DMS114 treated with DMSO at 0.1 percent for 48 hours (cell line): ENCODE measurements at regions not wholly inside any gene's neighbourhood (a gene's known extent, or its start where the extent isn't known, plus 50 kb on each side); places are given as distances from the start of the nearest gene placed in this dataset.
"Not testable (repeated sequence)": the region's sequence is repeated elsewhere in the genome, so short reads cannot be mapped to it uniquely, and the experiment has no call there.

Experiments
- DNase-seq: peaks from one replicate; lab custom pipeline; 2025; ENCODE audit not compliant: unreplicated experiment; lab: John Stamatoyannopoulos, UW

DNA sequence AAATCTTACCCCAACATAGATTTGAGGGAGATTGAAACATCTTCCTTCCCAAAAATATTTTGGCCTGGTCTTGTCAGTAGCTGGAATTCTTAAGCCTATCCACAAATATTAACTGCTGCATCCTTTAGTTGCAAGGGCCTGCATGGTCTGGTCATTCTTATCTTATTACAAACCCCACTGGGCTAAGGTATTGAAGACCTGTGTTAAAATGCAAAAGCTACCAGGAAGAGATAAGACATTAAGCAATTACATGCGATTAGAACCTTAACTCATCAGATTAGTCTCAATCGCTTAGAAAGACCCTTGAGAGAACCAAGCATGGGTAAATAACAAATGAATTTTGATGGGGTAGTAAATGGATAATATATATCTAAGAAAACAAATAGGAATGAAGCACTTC lies 426.6 kb downstream of the FRK start:
- DNase-seq = no peak

DNA sequence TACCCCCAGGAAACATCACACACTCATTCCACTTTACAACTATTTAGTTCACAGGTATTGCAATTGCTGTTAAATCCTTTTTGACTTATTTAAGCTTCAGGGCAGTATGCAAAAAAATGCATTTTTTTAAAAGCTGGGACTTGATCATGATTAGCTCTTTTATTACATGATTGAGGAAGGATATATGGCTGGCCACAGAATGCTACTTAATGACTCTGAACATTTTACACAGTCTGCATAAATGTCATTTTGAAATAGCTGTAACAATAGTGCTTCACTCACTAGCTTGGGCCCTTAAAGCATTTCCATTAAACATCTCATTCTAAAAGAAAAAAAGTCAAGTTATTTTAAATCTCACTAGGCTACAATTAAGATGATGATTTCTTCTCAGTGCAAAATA lies 429.7 kb downstream of the FRK start:
- no peak for DNase-seq

DNA sequence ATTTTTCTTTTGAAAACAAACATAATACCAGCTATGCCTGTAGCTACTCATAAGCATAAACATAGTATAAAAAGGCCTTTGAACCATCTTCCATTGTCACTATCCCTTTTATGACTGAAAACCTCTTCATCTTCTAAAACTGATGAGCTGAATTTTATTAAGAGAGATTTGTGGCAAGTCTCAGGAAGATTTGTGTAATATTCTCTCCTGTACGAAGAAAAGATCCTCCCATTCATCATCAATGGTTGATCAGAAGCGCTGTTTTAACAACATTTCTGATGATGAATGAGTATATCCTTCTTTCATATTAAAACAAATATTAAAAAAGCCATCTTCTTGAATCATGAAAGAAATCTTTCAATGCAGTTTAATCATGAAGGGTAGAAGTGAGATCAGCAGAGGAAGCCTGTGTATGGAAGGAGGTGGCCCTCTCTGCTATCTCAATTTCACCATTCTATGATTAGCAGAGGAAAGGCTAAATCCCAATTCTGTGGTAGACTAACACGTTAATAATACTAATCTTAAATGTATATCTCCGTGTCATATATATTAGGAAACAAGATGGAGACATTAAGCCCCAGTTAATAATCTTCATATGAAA lies 430.2 kb downstream of the FRK start:
- DNase-seq = no peak

DNA sequence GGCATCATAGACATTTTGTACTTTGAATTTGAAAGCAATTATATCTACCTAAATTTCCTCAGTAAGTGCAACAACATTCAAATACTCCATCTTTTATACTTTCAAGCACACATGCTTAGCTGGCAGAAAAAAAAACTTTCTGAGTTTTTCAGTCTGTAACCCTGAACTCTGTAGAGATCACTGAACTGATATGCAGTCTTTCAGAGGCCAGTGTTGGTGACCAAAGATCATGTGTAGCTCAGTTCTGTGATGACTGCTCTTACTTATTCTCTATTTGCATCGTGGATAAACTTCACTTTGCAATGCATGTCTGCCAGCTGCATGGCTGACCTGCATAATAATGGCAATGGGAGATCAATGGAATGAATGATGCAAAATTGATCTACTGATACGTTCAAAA lies 431.3 kb downstream of the FRK start:
- no peak for DNase-seq

DNA sequence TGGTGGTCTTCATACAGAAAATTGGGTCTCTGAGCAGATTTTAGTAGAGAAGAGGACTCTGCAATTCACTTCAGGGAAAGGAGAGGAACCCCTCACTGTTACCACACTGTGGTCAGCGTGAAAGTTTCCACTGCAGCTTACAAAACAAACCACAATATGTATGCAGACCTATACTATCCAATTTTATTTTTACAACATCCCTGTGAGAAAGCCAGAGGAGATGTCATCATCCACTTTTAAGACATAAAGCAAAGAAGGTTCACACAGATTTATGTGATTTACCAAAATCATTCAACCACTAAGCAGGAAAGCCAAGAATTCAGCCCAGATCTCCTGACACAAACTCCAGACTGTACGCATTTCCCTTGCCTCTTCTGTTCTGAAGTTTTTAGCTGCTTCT lies 442.4 kb downstream of the FRK start:
- DNase-seq = no peak

DNA sequence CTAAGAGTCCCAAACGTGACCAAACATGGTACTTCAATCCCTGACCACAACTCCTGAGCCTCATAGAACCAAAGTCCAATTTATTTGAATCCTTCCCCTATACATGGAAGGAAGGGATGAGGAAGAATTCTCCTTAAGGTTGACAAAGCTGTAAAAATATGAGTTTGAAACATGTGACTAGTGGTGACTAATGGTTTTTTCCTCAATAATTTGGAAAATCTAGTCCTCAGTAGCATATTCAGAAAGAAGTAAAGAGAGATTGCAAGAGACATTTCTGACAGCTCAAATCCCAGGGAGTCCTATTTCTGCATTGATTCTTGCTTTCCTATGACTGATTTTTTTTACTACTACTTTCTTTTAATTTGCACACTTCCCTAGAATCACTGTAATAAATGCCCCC lies 443.7 kb downstream of the FRK start:
- no peak for DNase-seq

DNA sequence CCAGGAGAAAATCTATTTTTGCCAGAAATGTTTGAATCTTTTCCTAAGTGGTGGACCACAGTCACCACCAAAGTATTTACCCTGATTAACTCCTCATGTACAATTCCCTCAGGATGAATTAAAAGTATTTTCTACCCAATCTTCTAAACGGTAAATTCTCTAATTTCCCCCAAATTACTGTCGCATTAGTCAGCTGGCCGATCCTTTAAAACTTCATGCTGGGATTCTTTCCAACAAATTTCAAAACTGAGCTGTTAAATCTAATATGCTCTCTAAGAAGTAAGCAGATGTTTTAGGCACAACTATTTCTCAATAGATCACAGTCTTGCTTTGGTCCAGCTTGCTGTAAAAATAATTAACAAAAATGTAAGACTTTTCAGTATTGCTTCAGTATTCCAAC lies 447.2 kb downstream of the FRK start:
- DNase-seq = no peak

DNA sequence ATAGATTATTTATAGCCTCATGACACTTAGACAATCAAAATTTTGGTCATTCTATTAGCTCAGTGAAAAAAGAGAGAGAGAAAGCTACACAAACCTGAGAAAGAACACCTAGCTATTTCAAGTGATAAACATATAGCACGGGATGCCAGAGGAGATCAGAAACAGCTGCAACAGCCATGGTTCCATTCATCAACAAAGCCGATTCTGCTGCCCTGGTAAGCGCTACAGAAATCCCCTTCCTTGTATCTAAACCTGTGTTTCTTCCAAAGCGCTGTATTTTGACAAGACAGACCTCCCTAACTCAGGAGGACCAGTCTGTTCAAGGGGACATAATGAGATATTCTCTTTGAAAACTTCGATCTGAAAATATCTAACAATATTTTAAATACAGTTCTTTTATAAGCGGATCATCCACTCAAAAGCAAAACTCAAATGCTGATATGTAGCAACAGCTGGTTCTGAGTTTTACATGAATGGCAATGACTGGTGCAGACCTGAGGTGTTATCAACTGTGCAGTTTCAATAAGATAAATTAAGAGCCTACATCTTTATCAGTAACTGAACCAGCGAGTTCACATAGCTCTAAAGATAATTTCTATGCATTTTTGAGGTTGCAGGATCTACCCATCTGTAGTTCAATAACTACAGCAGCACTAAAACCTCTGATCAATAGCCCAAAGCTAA lies 447.8 kb downstream of the FRK start:
- no peak for DNase-seq

DNA sequence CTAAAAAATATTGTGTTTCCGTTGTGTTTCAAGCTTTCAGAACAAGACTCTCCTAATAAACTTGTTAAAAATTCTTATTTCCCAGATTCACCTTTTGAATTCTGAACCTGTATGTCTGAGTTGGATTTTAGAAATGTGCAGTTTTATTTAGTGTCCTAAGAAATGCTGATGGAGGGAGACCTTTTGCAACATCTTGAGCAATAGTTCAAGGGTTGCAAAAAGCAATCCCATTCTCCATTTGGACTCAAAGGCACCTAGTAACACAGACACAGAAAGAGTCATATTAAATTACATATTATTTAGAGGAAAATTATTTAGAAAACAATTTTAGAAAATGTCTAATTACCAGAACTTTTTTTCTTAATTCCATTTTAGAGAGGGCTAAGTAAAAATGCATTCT lies 448.5 kb downstream of the FRK start:
- no peak for DNase-seq

DNA sequence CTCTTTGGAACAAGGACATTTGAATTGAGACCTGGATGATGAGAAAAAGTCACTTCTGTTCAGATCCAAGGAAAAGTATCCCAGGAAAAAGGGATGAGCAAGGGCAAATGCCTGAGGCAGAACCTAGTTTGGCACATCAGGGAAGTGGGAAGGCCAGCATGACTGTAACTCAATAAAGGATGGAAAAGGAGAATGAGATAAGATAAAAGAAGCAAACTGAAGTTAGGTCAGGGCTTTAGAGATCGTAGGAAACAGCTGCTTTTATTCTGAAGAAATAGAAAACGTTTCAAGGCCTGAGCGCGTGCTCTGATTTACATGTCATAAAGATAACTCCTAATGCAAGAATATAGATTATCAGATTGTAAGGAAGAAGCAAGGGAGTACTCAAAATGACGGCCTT lies 450.0 kb downstream of the FRK start:
- no peak for DNase-seq

DNA sequence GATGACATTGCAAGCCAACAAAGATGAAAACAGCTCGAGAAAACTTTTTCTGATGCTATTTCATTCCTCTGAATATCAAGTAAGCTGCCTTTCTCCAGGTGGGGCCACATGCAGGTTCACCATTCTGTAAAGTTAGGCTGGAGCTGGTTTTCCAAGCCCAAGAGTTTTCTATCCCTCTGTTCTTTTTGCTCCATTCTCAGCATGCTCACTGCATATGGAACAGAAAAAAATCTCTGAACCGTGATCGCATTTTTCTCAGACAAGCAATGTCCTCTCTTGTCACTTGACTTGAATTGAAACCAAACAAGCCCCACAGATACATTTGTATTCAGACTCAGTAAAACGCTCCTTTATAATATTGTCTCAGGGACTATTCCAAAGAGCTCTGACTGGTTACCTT lies 451.6 kb downstream of the FRK start:
- DNase-seq = no peak

DNA sequence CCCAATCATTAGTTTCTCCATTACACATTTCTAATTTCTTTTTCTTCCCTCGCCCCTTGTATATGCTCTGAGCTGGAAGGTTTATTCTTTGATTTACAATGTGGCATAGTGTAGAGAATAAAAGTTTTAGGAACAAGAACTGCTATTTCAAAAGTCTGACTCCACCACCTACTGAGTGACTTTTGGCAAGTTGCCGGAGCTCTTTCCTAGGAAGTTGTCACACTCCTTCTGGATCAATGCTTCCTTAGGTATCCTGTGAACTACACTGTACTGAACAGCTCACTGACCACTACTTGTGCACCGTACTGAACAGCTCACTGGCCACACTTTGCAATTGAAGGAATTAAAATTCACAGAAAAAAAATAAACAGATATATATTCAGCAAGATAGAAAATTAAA lies 458.2 kb downstream of the FRK start:
- no peak for DNase-seq

DNA sequence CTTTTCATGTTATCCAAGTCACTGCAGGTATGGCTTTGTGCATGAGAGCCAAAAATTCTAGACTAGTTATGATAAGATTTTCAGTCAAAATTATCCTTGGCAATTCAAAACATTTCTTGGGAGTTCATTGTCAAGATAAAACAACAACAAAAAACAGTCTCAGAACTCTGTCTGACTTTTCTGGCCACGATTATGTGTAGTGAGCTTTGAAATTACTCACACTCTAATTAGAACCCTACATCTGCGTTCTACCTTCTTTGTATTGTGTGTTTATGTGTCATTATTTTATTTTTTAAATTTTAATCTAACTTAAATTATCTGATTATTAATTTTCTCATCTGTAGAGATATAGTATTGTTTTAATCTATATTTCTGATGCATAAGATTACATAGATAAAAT lies 459.2 kb downstream of the FRK start:
- DNase-seq = no peak

DNA sequence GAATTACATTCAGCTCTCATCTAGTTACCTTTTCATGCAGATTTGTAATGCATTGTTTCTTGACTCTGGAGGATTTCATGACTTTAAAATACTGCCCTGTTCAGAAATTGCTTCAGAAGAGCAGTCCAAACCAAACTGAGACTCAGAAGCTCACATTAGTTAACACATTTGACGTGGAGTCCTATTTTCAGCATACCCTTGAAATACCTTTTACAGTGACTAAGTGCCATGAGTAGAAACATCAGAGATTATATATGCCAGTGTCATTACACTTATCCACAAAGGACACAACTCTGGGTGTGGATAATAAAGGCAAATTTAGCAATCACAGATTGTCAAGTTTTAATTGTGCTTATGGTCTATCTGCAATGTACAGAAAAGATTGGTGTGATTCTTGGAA lies 459.6 kb downstream of the FRK start:
- no peak for DNase-seq

DNA sequence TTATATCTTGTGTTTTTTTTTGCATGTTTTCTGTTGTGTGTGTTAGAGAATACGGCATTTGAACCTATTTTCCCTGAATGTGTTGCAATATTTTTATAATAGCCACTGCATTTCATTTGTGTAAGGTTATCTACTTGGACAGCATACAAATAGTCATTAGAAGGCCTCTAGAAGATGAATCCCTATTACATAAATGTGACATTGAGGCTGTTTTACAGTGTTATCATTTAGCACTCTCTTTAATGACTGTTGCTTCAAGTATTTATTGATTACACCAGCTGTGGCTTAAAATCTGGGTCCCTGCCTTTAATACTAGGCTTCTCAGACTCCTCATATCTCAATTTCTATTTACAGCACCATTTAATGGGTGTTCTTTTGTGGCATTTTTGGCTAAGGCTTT lies 465.8 kb downstream of the FRK start:
- DNase-seq = no peak

DNA sequence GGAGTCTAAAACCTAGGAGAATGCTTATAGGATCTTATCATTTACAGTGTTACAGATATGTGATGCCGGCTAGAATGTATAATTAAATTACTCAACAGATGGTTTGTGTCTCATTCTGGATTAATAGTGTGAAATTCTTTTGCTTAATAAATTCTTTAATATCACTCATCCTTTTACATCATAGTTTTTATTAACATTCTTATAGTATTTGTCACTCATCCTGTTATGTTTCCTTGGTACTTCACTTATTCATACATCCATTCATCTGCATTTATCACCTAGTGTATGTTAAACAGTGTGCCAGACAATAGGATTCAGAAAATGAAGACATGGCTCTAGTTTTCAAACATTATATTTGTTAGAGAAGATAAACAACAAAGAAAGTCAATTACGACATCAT lies 468.7 kb downstream of the FRK start:
- no peak for DNase-seq

DNA sequence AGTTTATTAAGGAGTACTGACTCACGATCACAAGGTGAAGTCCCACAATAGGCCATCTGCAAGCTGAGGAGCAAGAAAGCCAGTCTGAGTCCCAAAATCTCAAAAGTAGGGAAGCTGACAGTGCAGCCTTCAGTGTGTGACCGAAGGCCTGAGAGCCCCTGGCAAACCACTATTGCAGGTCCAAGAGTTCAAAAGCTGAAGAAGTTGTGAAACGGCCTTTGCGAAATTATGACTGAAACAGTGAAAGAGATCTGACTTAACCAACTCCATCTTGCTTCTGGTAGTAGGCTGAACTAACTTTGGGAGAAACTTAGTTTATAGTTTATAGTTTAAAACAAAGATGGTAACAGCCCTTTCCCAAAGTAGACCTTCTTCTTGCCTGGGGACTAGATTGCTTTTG lies 471.6 kb downstream of the FRK start:
- not testable (repeated sequence) for DNase-seq

DNA sequence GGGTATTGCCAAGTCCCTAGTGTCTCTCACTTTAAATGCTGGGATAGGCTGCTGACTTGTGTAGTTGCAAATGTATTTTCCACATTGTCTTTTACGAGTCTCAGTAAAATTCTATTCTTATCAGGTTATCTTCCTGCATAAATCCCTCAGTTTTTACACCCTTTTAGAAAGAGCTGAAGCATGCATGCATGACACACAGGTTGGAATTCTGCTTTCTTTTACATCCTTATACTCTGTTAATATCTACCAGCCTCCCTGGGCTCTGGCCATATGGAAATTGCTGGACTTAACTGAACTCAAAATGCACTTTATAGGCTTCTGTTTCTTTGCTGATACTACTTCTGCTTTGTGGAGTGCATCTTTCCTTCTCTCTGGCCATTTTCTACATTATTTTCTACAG lies 477.4 kb downstream of the FRK start:
- no peak for DNase-seq

DNA sequence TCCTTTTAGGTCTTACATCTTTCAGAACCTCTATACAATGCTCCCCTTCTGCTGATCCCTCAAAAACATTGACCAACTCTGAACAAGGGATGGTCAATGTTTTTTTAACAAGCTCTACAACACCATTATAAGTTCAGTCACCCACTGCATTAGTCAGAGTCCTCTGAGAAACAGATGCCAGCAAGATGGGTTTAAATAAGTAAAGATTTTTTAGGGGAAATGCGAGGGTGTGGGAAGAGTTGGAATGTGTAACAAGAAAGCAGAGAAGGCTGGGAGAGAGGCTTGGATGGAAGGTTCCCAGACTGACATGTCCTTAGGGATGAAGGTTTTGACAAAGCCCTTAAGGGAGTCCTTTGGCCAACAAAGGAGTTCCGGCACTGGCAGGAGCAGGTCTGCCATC lies 478.3 kb downstream of the FRK start:
- DNase-seq = no peak

DNA sequence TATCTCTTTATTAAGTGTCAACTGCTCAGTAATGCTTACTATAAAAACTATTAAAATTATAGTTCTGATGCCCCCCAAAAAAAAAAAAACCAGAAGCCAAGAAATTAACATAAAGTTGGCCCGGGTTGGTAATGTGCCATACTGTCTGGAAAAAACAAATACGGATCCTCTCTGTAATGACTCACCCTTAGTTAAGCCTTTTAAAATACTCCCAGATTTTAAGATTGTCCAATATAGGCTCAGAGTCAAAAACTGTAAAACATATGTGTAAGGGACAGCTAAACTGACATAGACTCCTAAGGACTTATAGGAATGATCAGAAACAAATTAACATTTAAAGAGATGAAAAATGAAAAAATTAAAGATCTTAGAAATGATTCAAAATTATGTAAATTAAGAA lies 481.1 kb downstream of the FRK start:
- DNase-seq = not testable (repeated sequence)

DNA sequence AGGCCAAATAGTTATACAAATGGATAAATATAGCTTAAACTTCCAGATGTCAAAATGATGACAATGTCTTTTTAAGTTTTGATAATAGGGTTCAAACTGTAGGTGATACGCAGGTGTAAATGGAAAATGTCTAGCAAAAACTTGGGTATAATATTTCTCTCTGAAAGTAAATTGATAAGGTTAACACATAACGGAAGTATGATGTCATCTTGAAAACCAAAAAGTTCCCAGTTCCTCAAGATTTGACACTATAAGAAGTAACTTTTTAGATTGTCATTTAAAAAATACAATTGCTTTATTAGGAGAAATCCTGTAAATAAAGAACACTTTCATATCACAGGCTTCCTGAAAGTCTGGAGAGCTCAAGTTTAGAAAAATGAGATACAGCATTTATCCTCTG lies 483.4 kb downstream of the FRK start:
- no peak for DNase-seq

DNA sequence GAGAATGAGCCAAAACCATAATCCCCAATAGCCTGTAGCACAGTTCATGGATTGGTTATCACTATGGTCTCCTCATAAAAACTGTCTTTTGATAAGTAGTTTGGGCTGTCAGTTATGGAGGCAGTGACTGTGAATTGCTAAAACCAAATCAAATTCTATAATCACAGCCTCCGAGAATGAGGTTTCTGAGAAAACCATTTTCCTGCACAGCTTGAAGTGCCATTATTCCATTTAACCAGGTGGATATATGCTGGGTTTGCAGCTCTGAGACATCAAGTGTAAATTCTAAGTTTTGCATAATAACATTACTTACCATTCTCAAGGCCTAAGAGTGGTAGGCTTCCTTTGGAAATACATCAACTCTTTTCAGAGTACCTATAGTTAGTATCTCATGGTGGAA lies 485.4 kb downstream of the FRK start:
- DNase-seq = no peak

DNA sequence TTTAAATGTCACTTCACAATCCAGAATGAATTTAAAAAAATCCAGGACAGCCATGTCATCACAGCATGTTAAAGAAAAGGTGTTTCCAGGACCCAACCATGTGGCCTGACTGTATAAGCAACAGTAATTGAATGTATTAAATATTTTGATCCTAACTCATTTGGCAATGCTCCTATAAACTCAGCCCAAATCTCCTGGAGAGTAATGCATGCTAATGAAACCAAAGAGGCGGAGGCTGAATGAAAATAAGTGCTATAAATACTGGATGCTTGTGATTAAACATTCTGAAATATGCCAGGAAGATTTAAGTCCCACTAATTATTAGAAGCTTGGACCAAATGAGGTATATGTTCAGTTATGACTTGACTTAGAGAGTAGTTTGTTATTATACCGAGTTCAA lies 486.8 kb downstream of the FRK start:
- DNase-seq = no peak
